HG02623 (cell line): ENCODE measurements at regions not wholly inside any gene's neighbourhood (a gene's known extent, or its start where the extent isn't known, plus 50 kb on each side); places are given as distances from the start of the nearest gene placed in this dataset.

ENCODE experiments used
- ATAC-seq: cut with Tn5 transposase; IDR thresholded peaks from one replicate; pipeline ENCODE4 v1.9.1; 2021; ENCODE audit warnings: moderate library complexity; ENCODE audit not compliant: unreplicated experiment

- ATAC-seq: no peak
Observed at GRCh38 chr3:190790185-190790584, 72.3 kb downstream of the GMNC start.

GRCh38 chr3:190786898-190787297 lies 75.6 kb downstream of the GMNC start:
- no peak for ATAC-seq

- no peak for ATAC-seq
Observed at GRCh38 chr3:190785047-190785446, 77.4 kb downstream of the GMNC start.

- ATAC-seq: no peak
Observed at GRCh38 chr3:190780524-190780923, 82.0 kb downstream of the GMNC start.

GRCh38 chr3:190774633-190775032 lies 87.9 kb downstream of the GMNC start:
- no peak for ATAC-seq

- ATAC-seq: no peak
Observed at GRCh38 chr3:190773948-190774347, 88.5 kb downstream of the GMNC start.

GRCh38 chr3:190772831-190773230 lies 89.7 kb downstream of the GMNC start:
- ATAC-seq: no peak

GRCh38 chr3:190768891-190769290 lies 93.6 kb downstream of the GMNC start:
- ATAC-seq: no peak

- no peak for ATAC-seq
Observed at GRCh38 chr3:190767851-190768250, 94.6 kb downstream of the GMNC start.

GRCh38 chr3:190764231-190765134 lies 98.0 kb downstream of the GMNC start:
- ATAC-seq: no peak

GRCh38 chr3:190762801-190763200 lies 99.7 kb downstream of the GMNC start:
- ATAC-seq: no peak

- ATAC-seq: no peak
Observed at GRCh38 chr3:190747571-190747970, 114.9 kb downstream of the GMNC start.

GRCh38 chr3:190746986-190747385 lies 115.5 kb downstream of the GMNC start:
- ATAC-seq: no peak

GRCh38 chr3:190746531-190746930 lies 116.0 kb downstream of the GMNC start:
- ATAC-seq: no peak

- ATAC-seq: no peak
Observed at GRCh38 chr3:190741788-190742187, 120.7 kb downstream of the GMNC start.

GRCh38 chr3:190739641-190740185 lies 122.8 kb downstream of the GMNC start:
- no peak for ATAC-seq

GRCh38 chr3:190738636-190739155 lies 123.8 kb downstream of the GMNC start:
- no peak for ATAC-seq

- ATAC-seq: no peak
Observed at GRCh38 chr3:190737446-190737845, 125.0 kb downstream of the GMNC start.

- no peak for ATAC-seq
Observed at GRCh38 chr3:190734490-190734889, 128.0 kb downstream of the GMNC start.

- ATAC-seq: no peak
Observed at GRCh38 chr3:190733591-190734146, 128.8 kb downstream of the GMNC start.

GRCh38 chr3:190731596-190731995 lies 130.9 kb downstream of the GMNC start:
- no peak for ATAC-seq
